Activated T-cell treated with anti-CD3 and anti-CD28 coated beads for 4 hours (primary cell): ENCODE measurements at regions not wholly inside any gene's neighbourhood (a gene's known extent, or its start where the extent isn't known, plus 50 kb on each side); places are given as distances from the start of the nearest gene placed in this dataset.
"Not testable (repeated sequence)": the region's sequence is repeated elsewhere in the genome, so short reads cannot be mapped to it uniquely, and the experiment has no call there.

Experiments
- DNase-seq: peaks from one replicate; pipeline ENCODE4 v3.0.0-alpha.2; 2020

DNA sequence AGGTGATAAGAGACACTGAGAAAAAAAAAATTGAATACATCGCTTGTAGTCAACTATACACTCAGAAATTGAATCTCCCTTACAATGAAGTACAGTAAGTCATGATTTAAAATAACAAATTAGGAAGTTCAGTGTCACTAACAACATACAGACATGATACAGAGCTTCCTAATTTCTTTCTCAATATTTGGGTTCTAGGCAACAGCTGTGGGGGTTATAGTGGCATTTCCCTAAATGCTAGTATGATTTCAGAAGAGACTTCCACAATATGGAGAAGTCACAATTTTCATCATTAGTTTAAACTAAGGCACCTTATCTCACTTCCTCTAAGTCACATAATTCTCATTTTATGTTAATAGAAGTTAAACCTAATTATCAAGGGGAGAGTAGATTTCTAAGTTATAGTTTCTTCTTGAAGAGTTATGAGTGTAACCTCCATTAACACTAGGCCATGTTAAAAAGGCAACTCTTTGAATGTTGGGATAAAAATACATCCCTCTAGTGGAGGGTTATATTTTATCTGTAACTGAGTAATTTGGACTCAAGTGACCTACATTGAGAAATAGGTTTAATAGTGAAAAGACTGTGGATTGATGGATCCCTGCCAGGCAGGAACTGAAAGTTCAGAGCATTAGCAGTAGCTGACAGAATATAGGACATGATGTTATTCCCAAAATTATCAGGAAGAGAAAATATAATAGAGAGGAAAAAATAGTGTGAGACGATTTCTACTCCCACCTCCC lies 286.0 kb upstream of the SUCLG2 start:
- no peak for DNase-seq

DNA sequence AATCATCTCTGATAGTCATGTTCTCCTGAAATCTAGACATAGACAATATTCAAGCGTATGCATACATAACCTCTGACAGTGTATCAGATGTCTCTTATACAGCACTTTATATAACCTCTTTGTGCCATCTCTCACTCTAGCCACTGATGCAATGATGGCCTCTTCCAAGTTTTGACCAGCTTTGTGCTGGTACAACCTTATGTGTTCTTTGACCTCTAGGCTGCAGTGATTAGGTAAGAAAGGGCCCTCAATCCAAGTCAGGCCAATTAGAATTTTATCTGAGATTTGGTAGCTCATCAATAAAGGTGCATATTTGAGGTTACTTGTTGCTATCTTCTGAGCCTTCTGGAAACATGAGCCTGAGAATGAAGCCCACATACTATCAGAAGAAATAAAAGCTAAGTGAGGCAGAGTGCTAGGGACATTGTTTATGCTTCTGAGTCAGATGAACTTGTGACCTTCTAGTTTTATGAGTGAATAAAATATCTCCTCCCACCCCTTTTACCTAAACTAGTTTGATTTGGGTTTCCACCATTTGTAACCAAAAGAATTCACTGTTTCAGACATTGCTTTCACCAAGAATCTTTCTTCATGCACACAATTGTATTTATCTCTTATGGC lies 283.2 kb upstream of the SUCLG2 start:
- no peak for DNase-seq

DNA sequence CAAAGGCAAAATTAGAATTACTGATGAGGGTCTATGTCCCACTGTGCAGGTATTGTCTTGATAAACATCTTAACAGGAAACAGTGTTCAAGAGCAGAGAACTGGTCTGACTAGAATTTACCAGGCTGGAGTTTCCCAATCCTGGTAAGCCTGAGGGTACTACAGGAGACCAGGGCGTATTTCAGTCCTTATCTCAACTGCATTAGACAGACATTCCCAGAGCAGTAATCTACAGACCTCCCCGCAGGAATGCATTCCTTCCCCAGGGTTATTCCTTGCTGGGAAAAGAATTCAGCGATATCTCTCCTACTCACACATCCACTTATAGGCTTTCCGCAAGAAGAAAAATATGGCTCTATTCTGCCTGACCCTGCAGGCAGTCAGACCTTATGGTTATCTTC lies 276.0 kb upstream of the SUCLG2 start:
- DNase-seq, result not testable (repeated sequence)

DNA sequence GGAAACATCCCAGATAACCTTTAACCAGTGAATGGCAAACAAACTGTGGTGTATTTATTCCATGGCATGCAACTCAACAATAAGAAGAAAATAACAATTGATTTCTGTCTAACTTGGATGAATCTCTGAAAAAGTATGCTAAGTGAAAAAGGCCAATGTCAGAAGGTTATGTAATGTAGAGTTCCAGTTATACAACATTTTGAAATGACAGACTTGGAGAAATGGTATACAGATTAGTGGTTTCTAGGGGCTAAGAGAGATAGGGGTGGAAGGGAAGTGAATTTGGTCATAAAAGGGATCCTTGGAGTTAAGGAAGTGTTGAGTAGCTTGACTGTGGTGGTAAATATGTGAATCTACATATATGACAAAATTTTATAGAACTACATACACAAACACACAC lies 269.4 kb upstream of the SUCLG2 start:
- no peak for DNase-seq

DNA sequence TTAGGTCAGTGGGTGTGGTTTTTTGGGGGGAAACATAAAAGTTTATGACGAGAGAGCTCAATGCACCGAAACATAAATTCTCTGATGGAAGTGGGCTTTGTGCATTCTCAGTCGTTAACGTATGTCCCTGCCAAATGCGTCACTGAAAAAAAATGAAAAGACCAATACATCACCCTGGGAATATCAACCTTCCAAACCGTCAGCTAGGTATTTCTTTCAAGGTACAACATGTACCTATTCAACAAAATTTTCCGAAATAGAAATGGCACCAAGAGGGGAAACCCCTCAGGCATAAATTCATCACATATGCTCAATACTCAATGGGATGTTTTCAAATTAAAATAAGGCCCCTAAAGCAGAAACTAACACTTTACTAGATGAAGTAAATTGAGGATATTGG lies 266.6 kb upstream of the SUCLG2 start:
- no peak for DNase-seq

- no peak for DNase-seq
Observed at GRCh38 chr3:67920311-67920710, 265.9 kb upstream of the SUCLG2 start.

- no peak for DNase-seq
Observed at GRCh38 chr3:67916353-67916752, 261.9 kb upstream of the SUCLG2 start.

DNA sequence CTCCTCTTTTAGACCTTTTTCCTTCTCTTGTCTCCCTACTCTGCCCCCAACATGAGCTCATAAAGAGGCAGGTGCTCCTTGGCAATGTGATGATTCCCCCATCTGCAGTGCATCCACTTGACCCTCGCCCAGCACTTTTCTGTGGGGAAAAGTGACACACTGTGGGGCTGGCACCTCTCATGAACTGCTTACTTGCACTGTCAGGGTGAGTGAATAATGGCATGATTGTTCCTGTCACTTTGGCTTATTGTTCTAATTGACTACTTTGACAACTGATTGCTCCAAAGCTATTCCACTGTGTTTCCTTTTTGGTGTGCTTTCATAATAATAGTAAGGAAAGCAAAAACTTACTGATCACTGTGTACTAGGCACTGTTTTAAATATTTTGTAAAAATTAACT lies 253.3 kb upstream of the SUCLG2 start:
- DNase-seq, result no peak

- no peak for DNase-seq
Observed at GRCh38 chr3:67906261-67906660, 251.8 kb upstream of the SUCLG2 start.

GRCh38 chr3:67901681-67902080 lies 247.3 kb upstream of the SUCLG2 start:
- DNase-seq, result no peak

DNA sequence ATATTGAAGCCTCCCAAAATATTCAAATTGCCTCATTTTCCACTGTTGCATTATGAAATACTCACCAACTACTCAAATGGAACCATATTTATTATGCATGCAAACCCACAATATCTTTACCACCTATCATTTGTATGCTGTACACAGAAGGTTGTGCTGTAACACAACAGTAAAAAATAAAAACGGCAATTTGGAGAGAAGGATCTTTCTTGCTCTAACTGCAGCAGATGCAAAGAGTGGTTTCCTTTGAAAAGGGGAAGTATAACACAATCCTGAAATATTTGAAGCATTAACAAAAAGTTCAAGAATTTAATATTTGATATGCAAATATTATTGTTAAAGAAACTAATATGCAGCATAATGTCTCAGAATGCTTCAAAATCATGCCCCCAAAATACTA lies 244.5 kb upstream of the SUCLG2 start:
- no peak for DNase-seq

- no peak for DNase-seq
Observed at GRCh38 chr3:67897351-67898336, 243.2 kb upstream of the SUCLG2 start.

DNA sequence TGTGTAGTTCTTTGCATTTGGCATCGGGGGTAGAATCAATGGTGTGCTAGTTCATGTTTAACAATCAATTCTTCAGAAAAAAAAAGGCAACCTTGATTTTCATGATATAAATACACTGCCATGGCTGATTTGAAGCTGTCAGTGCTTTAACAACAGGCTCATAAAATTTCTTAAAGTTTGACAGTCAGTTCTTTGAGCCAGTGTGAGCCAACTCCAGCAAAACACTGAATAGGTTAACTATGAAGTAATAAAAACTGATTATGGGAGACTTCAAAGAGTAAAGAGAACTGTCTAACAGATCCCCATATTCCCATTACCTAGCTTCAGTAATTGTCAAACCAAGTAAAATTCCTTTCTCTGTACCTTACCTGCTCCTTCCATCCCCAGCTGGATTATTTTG lies 241.7 kb upstream of the SUCLG2 start:
- DNase-seq, result no peak

- DNase-seq, result no peak
Observed at GRCh38 chr3:67894510-67894909, 240.1 kb upstream of the SUCLG2 start.

- DNase-seq, result no peak
Observed at GRCh38 chr3:67884345-67884744, 229.9 kb upstream of the SUCLG2 start.

DNA sequence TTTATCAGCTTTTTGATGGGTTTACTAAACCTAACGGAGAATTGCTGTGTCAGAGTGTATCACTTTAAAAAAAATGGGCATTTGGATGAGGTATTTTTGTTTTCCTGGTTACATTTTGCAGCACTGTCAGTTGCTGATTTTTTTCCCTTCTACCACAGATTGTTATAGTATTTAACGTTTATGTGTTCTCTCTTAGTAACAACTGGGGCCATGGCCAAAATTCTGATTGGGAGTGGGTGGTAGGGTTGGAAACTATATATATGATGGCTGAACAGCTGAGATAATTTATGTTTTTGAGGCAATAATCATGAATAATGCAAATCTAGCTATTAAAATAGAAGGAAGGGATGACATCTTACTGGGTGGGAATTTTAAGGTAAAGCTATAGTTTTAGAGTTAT lies 229.4 kb upstream of the SUCLG2 start:
- no peak for DNase-seq

DNA sequence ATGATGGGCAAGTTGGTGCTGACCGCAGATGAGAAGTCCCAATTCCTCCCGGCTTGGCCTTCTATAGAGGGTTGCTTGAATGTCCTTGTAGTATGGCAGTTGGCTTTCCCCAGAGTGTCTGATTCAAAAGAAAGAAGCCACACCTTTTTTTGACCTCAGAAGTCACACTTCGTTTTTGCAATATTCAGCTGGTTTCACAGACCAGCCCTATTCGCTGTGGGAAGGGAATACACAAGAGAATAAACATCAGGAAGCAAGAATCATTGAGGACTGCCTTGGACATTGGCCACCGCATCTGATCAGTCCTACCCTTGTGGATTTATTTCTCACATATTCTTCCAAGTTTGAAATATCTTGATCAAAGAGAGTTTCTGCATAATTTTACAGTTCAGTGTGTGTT lies 228.6 kb upstream of the SUCLG2 start:
- DNase-seq, result no peak

DNA sequence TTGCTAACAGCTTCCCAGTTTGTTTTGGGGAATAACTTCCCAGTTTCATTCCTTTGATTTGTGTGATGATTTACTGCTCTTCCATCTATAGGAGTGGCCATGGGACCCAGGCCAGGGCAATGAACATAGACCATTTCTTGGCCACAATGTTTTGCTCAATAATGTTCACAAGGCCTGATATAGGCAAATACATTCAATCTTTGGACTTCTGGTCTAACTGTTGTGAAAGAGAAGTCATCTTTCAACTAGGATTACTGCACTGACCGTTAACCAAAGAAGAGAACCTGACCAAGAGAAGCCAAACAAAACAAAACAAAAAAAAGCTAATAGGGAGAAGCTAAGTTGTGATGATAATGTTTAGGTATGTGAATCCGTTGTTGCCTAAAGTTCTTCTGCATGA lies 221.8 kb upstream of the SUCLG2 start:
- no peak for DNase-seq

- no peak for DNase-seq
Observed at GRCh38 chr3:67875858-67876257, 221.4 kb upstream of the SUCLG2 start.

GRCh38 chr3:67875338-67875737 lies 220.9 kb upstream of the SUCLG2 start:
- DNase-seq, result no peak

GRCh38 chr3:67870477-67870876 lies 216.1 kb upstream of the SUCLG2 start:
- DNase-seq, result no peak

DNA sequence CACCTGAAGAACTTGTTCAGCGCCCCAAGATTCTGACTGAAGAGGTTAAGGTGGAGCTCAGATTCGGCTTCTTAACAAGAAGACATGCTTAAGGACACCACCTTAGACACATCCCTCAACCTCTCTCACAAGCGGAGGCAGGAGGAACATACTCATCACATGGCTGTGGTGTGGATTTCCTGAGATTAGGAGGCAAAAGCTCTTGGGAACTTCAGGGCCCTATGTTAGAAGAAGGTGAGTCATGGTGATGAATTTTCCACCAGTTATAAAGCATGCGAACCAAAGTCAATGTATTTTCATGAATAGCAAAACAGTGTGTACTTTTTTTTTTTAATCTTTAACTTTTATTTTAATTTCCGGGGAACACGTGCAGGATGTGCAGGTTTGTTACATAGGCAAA lies 212.2 kb upstream of the SUCLG2 start:
- DNase-seq, result no peak

- DNase-seq, result no peak
Observed at GRCh38 chr3:67864587-67865183, 210.3 kb upstream of the SUCLG2 start.
